AG04450 (cell line): ENCODE measurements at regions not wholly inside any gene's neighbourhood (a gene's known extent, or its start where the extent isn't known, plus 50 kb on each side); places are given as distances from the start of the nearest gene placed in this dataset.
"Not testable (repeated sequence)": the region's sequence is repeated elsewhere in the genome, so short reads cannot be mapped to it uniquely, and the experiment has no call there.

ENCODE experiments used
- CTCF ChIA-PET: fragments of 300-600, 350-600 bp; formaldehyde crosslinking; extraction: SDS; loops from one replicate; lab custom pipeline; 2022; ENCODE audit warnings: antibody characterized with exemption, inconsistent platforms; lab: Charles Lee
- POLR2A ChIA-PET: fragments of 350-600 bp; formaldehyde crosslinking; extraction: SDS; loops from one replicate; lab custom pipeline; 2021; ENCODE audit warnings: antibody characterized with exemption, inconsistent platforms; lab: Yijun Ruan, JAX
- DNase-seq: peaks from one replicate; pipeline ENCODE4 v3.0.0-alpha.2; 2011; ENCODE audit warnings: low read depth, low spot score
- H3K27ac ChIP-seq: one replicate; pipeline ENCODE4 v1.5.1; 2012; ENCODE audit warnings: low read depth, low read length, control low read depth
- H3K27me3 ChIP-seq: one replicate; pipeline ENCODE4 v1.6.0; 2012; ENCODE audit warnings: low read length; ENCODE audit not compliant: control insufficient read depth, insufficient read depth
- H3K4me3 ChIP-seq: 2 replicates; pipeline ENCODE4 v1.5.1; 2011; ENCODE audit warnings: mild to moderate bottlenecking, low read depth, low read length, control low read depth
- H3K9me3 ChIP-seq: 2 replicates; pipeline ENCODE4 v1.5.1; 2012; ENCODE audit warnings: low read length; ENCODE audit not compliant: control insufficient read depth, insufficient read depth
- TF ChIP-seq, protein P1 (sequence below): IDR thresholded peaks from 2 replicates; pipeline ENCODE4 v1.5.1; 2011; ENCODE audit warnings: low read depth, low read length, control low read depth, inconsistent platforms

DNA sequence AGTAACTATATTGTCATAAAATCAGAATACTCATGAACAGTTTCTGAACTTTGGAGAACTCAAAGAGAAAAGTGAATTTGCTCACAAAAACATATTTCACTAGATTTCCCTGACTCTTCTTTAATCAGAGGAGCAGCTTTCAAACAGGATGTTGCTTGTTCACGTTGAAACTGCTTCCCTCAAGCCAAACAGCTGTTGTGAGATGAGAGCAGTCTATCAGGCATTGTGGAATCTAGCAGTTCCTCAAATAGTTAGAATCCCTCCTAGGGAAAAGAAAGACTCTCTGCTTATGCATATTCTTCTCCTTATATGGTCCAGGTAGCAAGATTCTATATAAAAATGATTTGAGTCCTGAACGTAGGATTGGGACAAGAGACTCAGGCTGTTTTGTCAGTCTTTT, 1012.1 kb downstream of the FAM133A start:
- no peak overlapping the region for H3K4me3 ChIP-seq
- TF ChIP-seq, protein P1, sequence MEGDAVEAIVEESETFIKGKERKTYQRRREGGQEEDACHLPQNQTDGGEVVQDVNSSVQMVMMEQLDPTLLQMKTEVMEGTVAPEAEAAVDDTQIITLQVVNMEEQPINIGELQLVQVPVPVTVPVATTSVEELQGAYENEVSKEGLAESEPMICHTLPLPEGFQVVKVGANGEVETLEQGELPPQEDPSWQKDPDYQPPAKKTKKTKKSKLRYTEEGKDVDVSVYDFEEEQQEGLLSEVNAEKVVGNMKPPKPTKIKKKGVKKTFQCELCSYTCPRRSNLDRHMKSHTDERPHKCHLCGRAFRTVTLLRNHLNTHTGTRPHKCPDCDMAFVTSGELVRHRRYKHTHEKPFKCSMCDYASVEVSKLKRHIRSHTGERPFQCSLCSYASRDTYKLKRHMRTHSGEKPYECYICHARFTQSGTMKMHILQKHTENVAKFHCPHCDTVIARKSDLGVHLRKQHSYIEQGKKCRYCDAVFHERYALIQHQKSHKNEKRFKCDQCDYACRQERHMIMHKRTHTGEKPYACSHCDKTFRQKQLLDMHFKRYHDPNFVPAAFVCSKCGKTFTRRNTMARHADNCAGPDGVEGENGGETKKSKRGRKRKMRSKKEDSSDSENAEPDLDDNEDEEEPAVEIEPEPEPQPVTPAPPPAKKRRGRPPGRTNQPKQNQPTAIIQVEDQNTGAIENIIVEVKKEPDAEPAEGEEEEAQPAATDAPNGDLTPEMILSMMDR = no peak
- no peaks in the 10 kb centered on the region; the same call in 1 of the 2 replicates for H3K9me3 ChIP-seq
- POLR2A ChIA-PET = no interaction called here
- no peak overlapping the region for H3K27ac ChIP-seq
- CTCF ChIA-PET = no interaction called here
- H3K27me3 ChIP-seq = no peaks in the 10 kb centered on the region
- DNase-seq = no peak

DNA sequence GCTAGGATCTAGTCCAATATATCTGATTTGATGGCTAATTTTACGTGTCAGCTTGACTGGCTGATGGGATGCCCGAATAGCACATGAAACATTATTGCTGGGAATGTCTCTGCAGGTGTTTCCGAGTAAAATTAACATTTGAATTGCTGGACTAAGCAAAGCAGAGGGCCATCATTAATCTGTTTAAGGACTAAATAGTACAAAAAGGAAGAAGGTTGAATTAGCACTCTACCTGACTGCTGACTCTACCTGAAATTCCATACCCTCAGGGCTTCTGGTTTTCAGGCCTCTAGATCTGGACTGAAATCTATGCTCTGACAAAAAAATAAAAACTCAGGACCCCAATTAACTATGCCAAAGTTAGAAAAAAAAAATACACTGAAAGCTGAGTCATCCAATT, 1021.9 kb downstream of the FAM133A start:
- Histone ChIP-seq H3K9me3 (no peaks in the 10 kb centered on the region), H3K27ac (no peak overlapping the region), H3K4me3 (no peak overlapping the region), H3K27me3 (no peaks in the 10 kb centered on the region)
- POLR2A ChIA-PET = no interaction called here
- CTCF ChIA-PET = no interaction called here
- DNase-seq = no peak
- TF ChIP-seq, protein P1 = no peak

DNA sequence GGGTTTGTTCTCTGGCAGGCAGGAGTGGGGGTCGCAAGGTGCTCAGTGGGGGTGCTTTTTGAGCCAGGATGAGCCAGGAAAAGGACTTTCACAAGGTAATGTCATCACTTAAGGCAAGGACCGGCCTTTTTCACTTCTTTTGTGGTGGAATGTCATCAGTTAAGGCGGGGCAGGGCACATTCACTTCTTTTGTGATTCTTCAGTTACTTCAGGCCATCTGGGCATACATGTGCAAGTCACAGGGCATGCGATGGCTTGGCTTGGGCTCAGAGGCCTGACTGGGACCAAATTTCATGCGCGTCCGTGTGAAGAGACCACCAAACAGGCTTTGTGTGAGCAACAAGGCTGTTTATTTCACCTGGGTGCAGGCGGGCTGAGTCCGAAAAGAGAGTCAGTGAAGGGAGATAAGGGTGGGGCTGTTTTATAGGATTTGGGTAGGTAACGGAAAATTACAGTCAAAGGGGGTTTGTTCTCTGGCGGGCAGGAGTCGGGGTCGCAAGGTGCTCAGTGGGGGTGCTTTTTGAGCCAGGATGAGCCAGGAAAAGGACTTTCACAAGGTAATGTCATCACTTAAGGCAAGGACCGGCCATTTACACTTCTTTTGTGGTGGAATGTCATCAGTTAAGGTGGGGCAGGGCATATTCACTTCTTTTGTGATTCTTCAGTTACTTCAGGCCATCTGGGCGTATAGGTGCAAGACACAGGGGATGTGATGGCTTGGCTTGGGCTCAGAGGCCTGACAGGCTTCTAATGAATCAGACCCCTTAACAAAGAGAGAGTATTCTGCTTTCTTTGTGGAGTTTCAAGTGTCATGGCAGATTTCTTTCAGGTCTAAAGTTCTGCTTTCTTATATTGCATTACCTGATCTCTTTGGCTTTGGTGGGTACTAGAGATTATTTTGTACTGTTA, 1030.6 kb downstream of the FAM133A start:
- H3K4me3 ChIP-seq, H3K27me3 ChIP-seq, DNase-seq, CTCF ChIA-PET, H3K27ac ChIP-seq, POLR2A ChIA-PET, H3K9me3 ChIP-seq: not testable (repeated sequence)

DNA sequence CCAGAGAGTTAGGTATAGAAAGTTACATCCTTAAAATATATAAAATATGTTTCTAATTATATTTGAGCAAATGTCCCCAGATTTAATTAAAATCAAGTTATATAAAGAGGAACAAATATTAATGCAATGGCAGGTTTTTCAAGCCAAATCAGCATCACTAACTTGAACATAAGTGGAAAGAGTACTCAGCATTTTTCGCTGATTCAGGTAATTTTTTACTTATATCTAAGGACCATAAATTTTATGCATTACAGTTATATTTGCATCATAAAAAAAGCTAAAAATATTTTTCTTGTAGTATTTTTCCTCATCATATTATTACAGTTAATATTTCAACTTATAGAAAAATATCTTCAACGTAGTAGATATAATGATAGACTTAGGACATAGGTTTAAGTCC, 1047.4 kb downstream of the FAM133A start:
- DNase-seq = no peak
- Histone ChIP-seq H3K27me3 (no peaks in the 10 kb centered on the region), H3K27ac (no peak overlapping the region), H3K9me3 (peaks cover 6% of the 10 kb centered on the region; the same call in 1 of the 2 replicates), H3K4me3 (no peak overlapping the region)
- TF ChIP-seq, protein P1 = no peak
- POLR2A ChIA-PET = no interaction called here
- CTCF ChIA-PET = no interaction called here

DNA sequence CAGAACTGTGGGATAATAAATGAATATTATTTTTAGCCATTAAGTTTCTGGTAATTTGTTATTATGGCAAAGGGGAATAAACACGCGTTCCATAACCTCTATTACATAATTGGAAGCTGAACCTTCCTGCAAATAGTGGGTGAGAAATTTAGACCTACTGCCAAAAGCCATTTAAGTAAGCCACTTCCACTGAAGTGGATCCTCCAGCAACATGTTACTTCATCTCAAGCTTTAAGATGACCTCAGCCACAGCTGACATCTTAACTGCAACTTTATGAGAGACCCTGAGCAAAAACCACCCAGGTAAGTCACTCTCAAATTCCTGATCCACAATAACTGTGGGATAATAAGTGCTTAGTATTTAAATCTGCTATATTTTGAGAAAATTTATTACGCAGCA, 1048.6 kb downstream of the FAM133A start:
- no peak overlapping the region for H3K4me3 ChIP-seq
- no peak overlapping the region for H3K27ac ChIP-seq
- no peak for DNase-seq
- ChIA-PET CTCF (no interaction called here), POLR2A (no interaction called here)
- peaks cover 6% of the 10 kb centered on the region; the same call in 1 of the 2 replicates for H3K9me3 ChIP-seq
- H3K27me3 ChIP-seq = no peaks in the 10 kb centered on the region
- TF ChIP-seq, protein P1 = no peak
